Epithelial cell of esophagus (primary cell): ENCODE measurements at regions not wholly inside any gene's neighbourhood (a gene's known extent, or its start where the extent isn't known, plus 50 kb on each side); places are given as distances from the start of the nearest gene placed in this dataset.

Experiments used
- DNase-seq: peaks from one replicate; pipeline ENCODE4 v3.0.0; 2010; ENCODE audit warnings: low read depth
- H3K4me3 ChIP-seq: 2 replicates; pipeline ENCODE4 v1.5.1; 2011; ENCODE audit warnings: mild to moderate bottlenecking, low read length, control low read depth
- CTCF ChIP-seq: IDR thresholded peaks from 2 replicates; pipeline ENCODE4 v1.5.1; 2011; ENCODE audit warnings: low read depth, mild to moderate bottlenecking, low read length, control low read depth, inconsistent platforms; ENCODE audit not compliant: insufficient read depth; ENCODE audit errors: missing control alignments

GRCh38 chr7:42314696-42315095 is 77.7 kb upstream of the GLI3 start:
- no peak for DNase-seq
- TF ChIP-seq CTCF: no peak
- H3K4me3 ChIP-seq: no peak overlapping the region

- no peak for DNase-seq
- no peak for TF ChIP-seq CTCF
- no peak overlapping the region for H3K4me3 ChIP-seq
Observed at GRCh38 chr7:42311195-42311594, 74.2 kb upstream of the GLI3 start.

GRCh38 chr7:42292991-42293521 is 56.0 kb upstream of the GLI3 start:
- H3K4me3 ChIP-seq: no peak overlapping the region
- no peak for TF ChIP-seq CTCF
- peak; percentile 98 for DNase-seq

GRCh38 chr7:42289473-42289872 is 52.5 kb upstream of the GLI3 start:
- TF ChIP-seq CTCF: no peak
- no peak overlapping the region for H3K4me3 ChIP-seq
- no peak for DNase-seq
